ENCODE measurements at regions not wholly inside any gene's neighbourhood (a gene's known extent, or its start where the extent isn't known, plus 50 kb on each side); places are given as distances from the start of the nearest gene placed in this dataset.
"Not testable (repeated sequence)": the region's sequence is repeated elsewhere in the genome, so short reads cannot be mapped to it uniquely, and the experiment has no call there.

GRCh38 chr3:130151555-130151954, 69.9 kb downstream of the ALG1L2 start:
- not testable (repeated sequence) for H3K27ac ChIP-seq; H3K9me3 ChIP-seq (ENCODE audit: severe bottlenecking); DNase-seq; H3K27me3 ChIP-seq (ENCODE audit: insufficient read depth, low read depth, severe bottlenecking); H3K4me3 ChIP-seq (ENCODE audit: low read depth, low read length); H3K36me3 ChIP-seq

GRCh38 chr3:130153247-130153646, 71.6 kb downstream of the ALG1L2 start:
- not testable (repeated sequence) for H3K36me3 ChIP-seq; H3K9me3 ChIP-seq (ENCODE audit: severe bottlenecking); DNase-seq; H3K27ac ChIP-seq; H3K4me3 ChIP-seq (ENCODE audit: low read depth, low read length); H3K27me3 ChIP-seq (ENCODE audit: insufficient read depth, low read depth, severe bottlenecking)

- DNase-seq; H3K27ac ChIP-seq; H3K27me3 ChIP-seq (ENCODE audit: insufficient read depth, low read depth, severe bottlenecking); H3K4me3 ChIP-seq (ENCODE audit: low read depth, low read length); H3K36me3 ChIP-seq; H3K9me3 ChIP-seq (ENCODE audit: severe bottlenecking): not testable (repeated sequence)
Measured at GRCh38 chr3:130155464-130155863, 73.8 kb downstream of the ALG1L2 start.

- not testable (repeated sequence) for H3K27me3 ChIP-seq (ENCODE audit: insufficient read depth, low read depth, severe bottlenecking); H3K27ac ChIP-seq; H3K9me3 ChIP-seq (ENCODE audit: severe bottlenecking); H3K36me3 ChIP-seq; DNase-seq; H3K4me3 ChIP-seq (ENCODE audit: low read depth, low read length)
Measured at GRCh38 chr3:130166856-130167255, 85.2 kb downstream of the ALG1L2 start.

GRCh38 chr3:130175195-130175594, 93.6 kb downstream of the ALG1L2 start:
- not testable (repeated sequence) for H3K9me3 ChIP-seq (ENCODE audit: severe bottlenecking); H3K36me3 ChIP-seq; H3K4me3 ChIP-seq (ENCODE audit: low read depth, low read length); DNase-seq; H3K27ac ChIP-seq; H3K27me3 ChIP-seq (ENCODE audit: insufficient read depth, low read depth, severe bottlenecking)

GRCh38 chr3:130176476-130177256, 95.0 kb downstream of the ALG1L2 start:
- not testable (repeated sequence) for H3K4me3 ChIP-seq (ENCODE audit: low read depth, low read length); H3K27ac ChIP-seq; H3K27me3 ChIP-seq (ENCODE audit: insufficient read depth, low read depth, severe bottlenecking); H3K36me3 ChIP-seq; DNase-seq; H3K9me3 ChIP-seq (ENCODE audit: severe bottlenecking)

- DNase-seq; H3K9me3 ChIP-seq (ENCODE audit: severe bottlenecking); H3K36me3 ChIP-seq; H3K27me3 ChIP-seq (ENCODE audit: insufficient read depth, low read depth, severe bottlenecking); H3K27ac ChIP-seq; H3K4me3 ChIP-seq (ENCODE audit: low read depth, low read length): not testable (repeated sequence)
Measured at GRCh38 chr3:130178835-130179234, 97.2 kb downstream of the ALG1L2 start.

- not testable (repeated sequence) for H3K9me3 ChIP-seq (ENCODE audit: severe bottlenecking); H3K36me3 ChIP-seq; H3K4me3 ChIP-seq (ENCODE audit: low read depth, low read length); H3K27me3 ChIP-seq (ENCODE audit: insufficient read depth, low read depth, severe bottlenecking); H3K27ac ChIP-seq; DNase-seq
Measured at GRCh38 chr3:130179353-130179970, 97.8 kb downstream of the ALG1L2 start.

GRCh38 chr3:130182475-130182874, 100.8 kb downstream of the ALG1L2 start:
- not testable (repeated sequence) for DNase-seq; H3K9me3 ChIP-seq (ENCODE audit: severe bottlenecking); H3K27me3 ChIP-seq (ENCODE audit: insufficient read depth, low read depth, severe bottlenecking); H3K4me3 ChIP-seq (ENCODE audit: low read depth, low read length); H3K27ac ChIP-seq; H3K36me3 ChIP-seq

- not testable (repeated sequence) for H3K9me3 ChIP-seq (ENCODE audit: severe bottlenecking); DNase-seq; H3K27ac ChIP-seq; H3K27me3 ChIP-seq (ENCODE audit: insufficient read depth, low read depth, severe bottlenecking); H3K36me3 ChIP-seq; H3K4me3 ChIP-seq (ENCODE audit: low read depth, low read length)
Measured at GRCh38 chr3:130183689-130184088, 102.1 kb downstream of the ALG1L2 start.

GRCh38 chr3:130184152-130185024, 102.8 kb downstream of the ALG1L2 start:
- not testable (repeated sequence) for H3K27me3 ChIP-seq (ENCODE audit: insufficient read depth, low read depth, severe bottlenecking); H3K36me3 ChIP-seq; DNase-seq; H3K4me3 ChIP-seq (ENCODE audit: low read depth, low read length); H3K27ac ChIP-seq; H3K9me3 ChIP-seq (ENCODE audit: severe bottlenecking)

- H3K27me3 ChIP-seq (ENCODE audit: insufficient read depth, low read depth, severe bottlenecking); H3K36me3 ChIP-seq; H3K4me3 ChIP-seq (ENCODE audit: low read depth, low read length); H3K27ac ChIP-seq; H3K9me3 ChIP-seq (ENCODE audit: severe bottlenecking); DNase-seq: not testable (repeated sequence)
Measured at GRCh38 chr3:130201272-130201671, 119.6 kb downstream of the ALG1L2 start.

- not testable (repeated sequence) for DNase-seq; H3K36me3 ChIP-seq; H3K27ac ChIP-seq; H3K4me3 ChIP-seq (ENCODE audit: low read depth, low read length); H3K27me3 ChIP-seq (ENCODE audit: insufficient read depth, low read depth, severe bottlenecking); H3K9me3 ChIP-seq (ENCODE audit: severe bottlenecking)
Measured at GRCh38 chr3:130203633-130204032, 122.0 kb downstream of the ALG1L2 start.
